Kasumi-1 (cell line): ENCODE measurements at regions not wholly inside any gene's neighbourhood (a gene's known extent, or its start where the extent isn't known, plus 50 kb on each side); places are given as distances from the start of the nearest gene placed in this dataset.

ENCODE experiments used
- DNase-seq, 2 experiments: peaks; one replicate each; lab custom pipeline; 2025; lab: John Stamatoyannopoulos, UW

- DNase-seq = no peak
These were observed 190.1 kb upstream of the FOXF1 start for GRCh38 chr16:86320237-86320595.

- DNase-seq = no peak
These were observed 188.8 kb upstream of the FOXF1 start for GRCh38 chr16:86321491-86321890.

GRCh38 chr16:86322283-86322682 is 188.0 kb upstream of the FOXF1 start:
- DNase-seq = no peak

GRCh38 chr16:86322806-86323205 is 187.5 kb upstream of the FOXF1 start:
- DNase-seq = no peak

GRCh38 chr16:86324320-86324719 is 186.0 kb upstream of the FOXF1 start:
- DNase-seq = no peak

- DNase-seq = no peak
These were observed 185.0 kb upstream of the FOXF1 start for GRCh38 chr16:86325360-86325759.

- no peak for DNase-seq
These were observed 184.4 kb upstream of the FOXF1 start for GRCh38 chr16:86325895-86326294.

- no peak for DNase-seq
These were observed 183.0 kb upstream of the FOXF1 start for GRCh38 chr16:86327321-86327720.

GRCh38 chr16:86330906-86331305 is 179.4 kb upstream of the FOXF1 start:
- DNase-seq = no peak

- no peak for DNase-seq
These were observed 176.2 kb upstream of the FOXF1 start for GRCh38 chr16:86334079-86334635.

GRCh38 chr16:86335266-86336172 is 174.8 kb upstream of the FOXF1 start:
- DNase-seq = no peak

GRCh38 chr16:86337138-86337537 is 173.2 kb upstream of the FOXF1 start:
- DNase-seq = no peak

GRCh38 chr16:86337581-86338402 is 172.5 kb upstream of the FOXF1 start:
- no peak for DNase-seq

- peak in 1 of 2 experiments; percentile 1 for DNase-seq
These were observed 171.8 kb upstream of the FOXF1 start for GRCh38 chr16:86338403-86339115.

GRCh38 chr16:86342161-86342834 is 168.0 kb upstream of the FOXF1 start:
- DNase-seq = no peak

GRCh38 chr16:86343027-86343795 is 167.1 kb upstream of the FOXF1 start:
- no peak for DNase-seq

- no peak for DNase-seq
These were observed 166.3 kb upstream of the FOXF1 start for GRCh38 chr16:86343796-86344585.

- no peak for DNase-seq
These were observed 165.8 kb upstream of the FOXF1 start for GRCh38 chr16:86344586-86344871.

GRCh38 chr16:86344881-86345280 is 165.4 kb upstream of the FOXF1 start:
- no peak for DNase-seq

- no peak for DNase-seq
These were observed 164.8 kb upstream of the FOXF1 start for GRCh38 chr16:86345516-86345915.
